ENCODE measurements at regions not wholly inside any gene's neighbourhood (a gene's known extent, or its start where the extent isn't known, plus 50 kb on each side); places are given as distances from the start of the nearest gene placed in this dataset.

DNA sequence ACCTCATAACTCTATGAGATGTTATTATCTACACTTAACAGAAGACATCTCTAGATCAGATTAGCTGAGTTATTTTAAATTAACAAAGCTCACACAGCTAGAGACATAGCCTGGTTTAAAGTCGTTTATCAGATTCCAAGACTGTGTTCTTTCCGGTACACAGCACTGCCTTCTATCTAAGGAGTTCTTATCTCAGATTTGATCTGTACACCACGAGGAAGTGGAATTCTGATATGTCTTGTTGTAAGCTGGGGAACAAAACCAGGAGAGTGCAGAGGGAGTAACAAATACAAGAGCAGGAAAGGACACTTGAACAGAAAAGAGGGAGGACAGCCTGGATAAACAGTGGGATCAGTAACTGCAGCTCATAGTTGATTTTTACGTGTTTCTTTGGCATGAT is 61.7 kb upstream of the KCNMB2 start:
- TF ChIP-seq, protein P1, sequence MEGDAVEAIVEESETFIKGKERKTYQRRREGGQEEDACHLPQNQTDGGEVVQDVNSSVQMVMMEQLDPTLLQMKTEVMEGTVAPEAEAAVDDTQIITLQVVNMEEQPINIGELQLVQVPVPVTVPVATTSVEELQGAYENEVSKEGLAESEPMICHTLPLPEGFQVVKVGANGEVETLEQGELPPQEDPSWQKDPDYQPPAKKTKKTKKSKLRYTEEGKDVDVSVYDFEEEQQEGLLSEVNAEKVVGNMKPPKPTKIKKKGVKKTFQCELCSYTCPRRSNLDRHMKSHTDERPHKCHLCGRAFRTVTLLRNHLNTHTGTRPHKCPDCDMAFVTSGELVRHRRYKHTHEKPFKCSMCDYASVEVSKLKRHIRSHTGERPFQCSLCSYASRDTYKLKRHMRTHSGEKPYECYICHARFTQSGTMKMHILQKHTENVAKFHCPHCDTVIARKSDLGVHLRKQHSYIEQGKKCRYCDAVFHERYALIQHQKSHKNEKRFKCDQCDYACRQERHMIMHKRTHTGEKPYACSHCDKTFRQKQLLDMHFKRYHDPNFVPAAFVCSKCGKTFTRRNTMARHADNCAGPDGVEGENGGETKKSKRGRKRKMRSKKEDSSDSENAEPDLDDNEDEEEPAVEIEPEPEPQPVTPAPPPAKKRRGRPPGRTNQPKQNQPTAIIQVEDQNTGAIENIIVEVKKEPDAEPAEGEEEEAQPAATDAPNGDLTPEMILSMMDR (IDR thresholded peaks at IDR 0.05) = no peak
- no peak for TF ChIP-seq POLR2AphosphoS5 (IDR thresholded peaks at IDR 0.05)
